Ovary (tissue), 4 donors: ENCODE measurements at regions not wholly inside any gene's neighbourhood (a gene's known extent, or its start where the extent isn't known, plus 50 kb on each side); places are given as distances from the start of the nearest gene placed in this dataset. TPM values are rescaled to one million over a fixed set of nuclear protein-coding genes. Genes with fewer than 3 reads are reported as not detected.

ENCODE experiments used
- microRNA-seq, 3 donors: library from miRNA; unstranded; fragments of <30 nt; microRNA quantifications; one replicate each; pipeline versions ENCODE4 to v1.2.0, GENCODE V29; 2019 to 2020
- small RNA-seq: library from RNA; depleted of rRNA; stranded (forward); fragments of <200 nt; gene quantifications from one replicate; pipeline ENCODE3, GENCODE V24; 2016
- donor health status: DM: no; HTN: no; CAD: no; lungs with moderate emphysema.
- donor health status: DM: no; HTN: no; CAD: no.
- donor health status: DM: yes; HTN: yes; CAD: no.

Small RNAs in the stretch of these regions (microRNA-seq; reads per million reads assigned to microRNA genes)
- 0 reads per million in 3 donors for gene MIR3668
- gene MIR4465, result 0 reads per million in 3 donors

Small RNAs in the stretch of these regions (small RNA-seq; reads per million reads assigned to genes)
- gene AL357080.1 (not detected), gene MIR3668 (not detected), gene MIR4465 (not detected), gene RN7SKP106 (not detected), gene RNA5SP220 (not detected)
